ENCODE measurements at regions not wholly inside any gene's neighbourhood (a gene's known extent, or its start where the extent isn't known, plus 50 kb on each side); places are given as distances from the start of the nearest gene placed in this dataset.
A peak's percentile ranks its signal among the peaks of the same experiment; 100 is the strongest.

- no peaks in the 10 kb centered on the region for H3K36me3 Mint-ChIP-seq
- peak overlapping the region; percentile 90 for H3K27ac Mint-ChIP-seq
- no peak for TF ChIP-seq CTCF (conservative IDR thresholded peaks at IDR 0.05)
- no peaks in the 10 kb centered on the region for H3K9me3 Mint-ChIP-seq
- no peak for DNase-seq (ENCODE audit: extremely low spot score, unreplicated experiment)
- H3K4me3 Mint-ChIP-seq: no peak overlapping the region
- no peaks in the 10 kb centered on the region for H3K27me3 Mint-ChIP-seq
- H3K4me1 Mint-ChIP-seq (ENCODE audit: unreplicated experiment): peaks cover 21% of the 10 kb centered on the region
Measured at GRCh38 chr1:39141925-39142324, 62.6 kb upstream of the MACF1 start.

GRCh38 chr1:39142401-39143060, 62.0 kb upstream of the MACF1 start:
- H3K4me1 Mint-ChIP-seq (ENCODE audit: unreplicated experiment): peaks cover 22% of the 10 kb centered on the region
- no peak overlapping the region for H3K4me3 Mint-ChIP-seq
- DNase-seq (ENCODE audit: extremely low spot score, unreplicated experiment): no peak
- H3K9me3 Mint-ChIP-seq: no peaks in the 10 kb centered on the region
- TF ChIP-seq CTCF (conservative IDR thresholded peaks at IDR 0.05): no peak
- no peaks in the 10 kb centered on the region for H3K36me3 Mint-ChIP-seq
- H3K27me3 Mint-ChIP-seq: no peaks in the 10 kb centered on the region
- H3K27ac Mint-ChIP-seq: peak overlapping the region; percentile 56

- Mint-ChIP-seq H3K27ac (peak overlapping the region; percentile 92), H3K4me1 (ENCODE audit: unreplicated experiment) (peaks cover 28% of the 10 kb centered on the region), H3K4me3 (peak overlapping the region; percentile 33), H3K27me3 (no peaks in the 10 kb centered on the region), H3K9me3 (no peaks in the 10 kb centered on the region), H3K36me3 (no peaks in the 10 kb centered on the region)
- TF ChIP-seq CTCF (conservative IDR thresholded peaks at IDR 0.05): no peak
- no peak for DNase-seq (ENCODE audit: extremely low spot score, unreplicated experiment)
Measured at GRCh38 chr1:39144924-39145323, 59.6 kb upstream of the MACF1 start.

GRCh38 chr1:39145331-39145965, 59.0 kb upstream of the MACF1 start:
- H3K36me3 Mint-ChIP-seq: no peaks in the 10 kb centered on the region
- no peaks in the 10 kb centered on the region for H3K27me3 Mint-ChIP-seq
- H3K27ac Mint-ChIP-seq: peak overlapping the region; percentile 92
- H3K4me3 Mint-ChIP-seq: peak overlapping the region; percentile 33
- DNase-seq (ENCODE audit: extremely low spot score, unreplicated experiment): no peak
- H3K9me3 Mint-ChIP-seq: no peaks in the 10 kb centered on the region
- TF ChIP-seq CTCF (conservative IDR thresholded peaks at IDR 0.05): no peak
- H3K4me1 Mint-ChIP-seq (ENCODE audit: unreplicated experiment): peaks cover 28% of the 10 kb centered on the region

GRCh38 chr1:39146681-39147080, 57.8 kb upstream of the MACF1 start:
- Mint-ChIP-seq H3K4me3 (no peak overlapping the region), H3K4me1 (ENCODE audit: unreplicated experiment) (peaks cover 28% of the 10 kb centered on the region)

More at GRCh38 chr1:39146681-39147080, 57.8 kb upstream of the MACF1 start:
- Mint-ChIP-seq H3K27ac (no peak overlapping the region), H3K9me3 (no peaks in the 10 kb centered on the region), H3K36me3 (peaks cover 3% of the 10 kb centered on the region), H3K27me3 (no peaks in the 10 kb centered on the region)
- no peak for TF ChIP-seq CTCF (conservative IDR thresholded peaks at IDR 0.05)
- DNase-seq (ENCODE audit: extremely low spot score, unreplicated experiment): no peak

All from type B pancreatic cell (in vitro differentiated cells).